HG03045 (cell line): ENCODE measurements at regions not wholly inside any gene's neighbourhood (a gene's known extent, or its start where the extent isn't known, plus 50 kb on each side); places are given as distances from the start of the nearest gene placed in this dataset.

Source experiments
- ATAC-seq: cut with Tn5 transposase; IDR thresholded peaks from one replicate; pipeline ENCODE4 v1.9.1; 2021; ENCODE audit warnings: mild to moderate bottlenecking, moderate library complexity; ENCODE audit not compliant: unreplicated experiment

DNA sequence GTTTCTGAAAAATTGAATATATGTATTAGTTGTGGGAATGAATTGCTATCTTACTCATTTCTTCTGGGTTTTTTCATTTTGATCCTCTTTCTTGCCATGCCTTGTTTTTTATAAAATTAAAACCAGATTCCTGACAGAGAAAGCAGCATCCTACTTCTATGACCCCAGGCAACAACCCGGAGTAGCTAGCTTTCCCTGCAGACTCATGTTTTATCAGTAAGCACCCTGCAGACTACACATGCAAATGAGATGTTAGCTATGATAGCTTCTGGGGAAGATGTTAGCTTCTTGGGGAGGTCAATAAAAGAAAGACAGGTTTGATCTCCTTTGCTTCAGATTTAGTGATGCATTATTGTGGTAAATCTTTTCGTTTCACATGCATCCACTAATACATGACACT, 1598.6 kb downstream of the SLITRK5 start:
- no peak for ATAC-seq

DNA sequence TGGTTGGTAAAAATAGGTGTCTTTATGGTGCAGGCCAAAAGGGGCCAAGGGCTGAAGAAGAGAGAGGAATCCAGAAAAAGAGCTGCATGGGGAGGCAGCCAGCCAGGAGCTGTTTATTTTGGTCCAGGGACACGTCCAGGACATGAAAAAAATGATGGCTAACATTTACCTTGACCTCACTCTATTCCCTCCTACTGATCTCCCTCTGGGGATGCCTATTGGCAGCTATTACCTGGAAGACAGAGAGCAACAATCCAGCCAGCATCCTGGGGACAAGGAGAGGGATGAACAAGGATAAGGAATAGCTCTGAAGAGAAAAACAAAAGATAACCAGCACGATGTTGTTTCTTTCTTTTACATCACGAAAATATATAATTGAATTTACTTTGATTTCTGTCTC, 1599.6 kb downstream of the SLITRK5 start:
- no peak for ATAC-seq

DNA sequence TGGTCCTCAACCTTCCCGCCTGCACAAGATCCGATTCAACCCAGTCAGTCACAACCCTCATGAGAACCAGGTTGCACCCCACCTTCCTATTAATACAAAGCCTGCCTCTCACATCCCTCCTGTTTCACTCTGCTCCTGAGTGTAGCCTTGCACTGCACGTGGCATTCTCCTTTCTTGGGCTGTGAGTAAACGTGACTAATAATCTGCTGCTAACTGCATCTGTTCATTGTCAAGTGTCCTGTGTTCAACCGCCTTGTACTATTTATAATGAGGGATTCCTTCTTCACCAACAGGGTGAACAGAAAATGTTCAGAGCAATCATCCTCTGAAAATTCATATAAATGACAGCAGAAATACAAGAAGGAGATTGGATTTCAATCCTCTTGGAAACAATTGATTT, 1608.2 kb downstream of the SLITRK5 start:
- no peak for ATAC-seq

DNA sequence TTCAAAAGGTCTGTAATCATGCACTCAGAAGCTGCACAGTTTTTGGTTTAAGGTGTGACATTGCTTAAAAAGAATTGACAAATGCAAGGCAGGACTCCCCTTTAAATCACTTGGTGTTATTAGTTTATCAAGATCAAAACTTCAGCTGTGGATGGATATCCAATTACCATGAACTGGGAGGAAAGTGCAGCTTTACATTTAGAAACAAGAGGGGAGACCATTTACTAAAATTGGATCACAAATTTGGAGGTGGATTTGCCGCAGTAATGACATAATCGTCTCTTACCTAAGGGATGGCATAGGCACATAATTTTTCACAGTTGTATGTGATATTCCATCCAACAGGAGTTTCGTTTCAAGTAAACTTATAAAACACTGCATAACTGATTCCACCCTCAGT, 1610.2 kb downstream of the SLITRK5 start:
- ATAC-seq: no peak

DNA sequence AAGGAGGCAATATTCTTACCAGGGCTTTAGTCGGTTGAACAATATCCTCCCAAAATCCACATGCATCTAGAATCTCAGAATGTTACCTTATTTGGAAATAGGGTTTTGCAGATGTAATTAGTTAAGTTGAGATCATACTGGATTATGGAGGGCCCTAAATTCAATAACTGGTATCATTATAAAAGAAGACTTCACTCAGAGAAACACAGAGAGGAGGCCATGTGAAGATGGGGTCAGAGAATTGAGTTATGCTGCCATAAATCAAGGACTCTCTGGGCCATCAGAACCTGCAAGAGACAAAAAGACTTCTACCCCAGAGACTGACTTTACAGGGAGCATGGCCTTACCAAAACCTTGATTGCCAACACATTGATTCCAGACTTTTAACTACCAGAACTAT, 1611.1 kb downstream of the SLITRK5 start:
- no peak for ATAC-seq

DNA sequence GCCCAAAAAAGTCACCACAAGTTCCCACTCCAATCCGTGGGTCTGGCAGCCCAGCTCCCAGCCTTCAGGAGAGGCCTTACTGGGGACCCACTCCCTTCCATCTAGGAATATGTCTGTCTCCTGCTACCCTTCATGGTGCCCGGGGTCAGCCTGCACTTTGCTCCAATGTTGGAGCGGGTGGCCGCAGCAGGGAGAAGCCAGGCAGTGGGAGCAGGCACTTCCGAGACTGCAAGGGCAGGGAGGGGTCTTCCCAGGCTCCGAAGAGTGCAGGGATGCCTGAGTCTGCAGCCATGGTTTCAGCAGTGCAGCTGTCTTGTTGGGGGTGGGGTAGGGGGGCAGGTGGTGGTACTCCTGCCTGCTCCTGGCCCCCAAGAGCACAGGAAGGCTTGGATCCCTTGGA, 1616.2 kb downstream of the SLITRK5 start:
- no peak for ATAC-seq

DNA sequence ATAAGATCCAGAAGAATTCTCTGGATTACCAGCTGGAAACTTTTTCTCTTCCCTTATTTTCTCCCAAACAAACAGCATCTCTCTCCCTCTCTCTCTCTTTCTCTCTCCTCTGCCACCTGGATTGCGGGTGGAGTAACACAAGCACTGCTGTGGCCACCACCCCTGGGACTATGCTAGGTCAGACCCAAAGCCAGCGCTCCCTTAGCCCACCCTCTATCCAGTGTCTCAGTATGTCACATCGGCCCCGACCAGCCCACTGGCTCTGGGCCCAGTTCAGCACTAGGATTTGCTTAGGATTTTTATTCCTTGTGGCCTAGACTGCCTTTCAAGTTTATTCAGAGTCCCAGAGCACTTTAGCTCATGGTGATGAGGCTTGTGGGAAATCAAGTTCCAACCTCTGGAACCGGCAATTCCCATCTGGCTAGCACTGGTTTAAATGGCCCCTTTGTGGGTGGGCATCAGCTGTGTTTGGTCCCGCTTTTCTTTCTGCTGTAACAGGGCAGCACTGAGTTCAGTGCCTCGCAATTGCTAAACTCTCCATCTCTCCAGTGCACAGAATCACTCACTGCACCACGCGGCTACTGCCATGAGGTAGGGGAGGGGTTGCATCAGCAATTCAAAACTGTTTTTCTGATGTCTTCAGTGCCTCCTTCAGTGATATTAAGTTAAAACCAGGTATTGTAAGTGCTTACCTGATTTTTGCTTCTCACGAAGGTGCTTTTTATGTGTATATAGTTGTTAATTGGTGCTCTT, 1623.1 kb downstream of the SLITRK5 start:
- no peak for ATAC-seq

DNA sequence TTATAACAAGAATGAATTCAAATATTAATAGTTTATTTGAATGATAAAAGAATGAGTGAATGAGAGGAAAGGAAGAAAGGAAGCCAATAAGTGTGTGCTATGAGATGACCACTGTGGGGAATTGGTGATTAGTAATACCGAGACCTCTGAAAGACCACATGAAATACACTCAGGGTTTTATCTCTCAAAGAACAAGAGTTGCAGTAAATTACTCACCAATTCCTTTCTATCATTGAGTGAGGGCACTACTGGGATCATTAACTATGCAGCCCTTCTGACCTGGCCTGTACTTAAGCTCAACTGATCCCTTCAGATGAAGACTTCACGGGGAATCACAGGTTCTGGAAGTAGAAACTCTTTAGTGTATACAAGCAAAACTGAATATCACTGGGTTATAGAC, 1636.1 kb downstream of the SLITRK5 start:
- ATAC-seq: no peak

DNA sequence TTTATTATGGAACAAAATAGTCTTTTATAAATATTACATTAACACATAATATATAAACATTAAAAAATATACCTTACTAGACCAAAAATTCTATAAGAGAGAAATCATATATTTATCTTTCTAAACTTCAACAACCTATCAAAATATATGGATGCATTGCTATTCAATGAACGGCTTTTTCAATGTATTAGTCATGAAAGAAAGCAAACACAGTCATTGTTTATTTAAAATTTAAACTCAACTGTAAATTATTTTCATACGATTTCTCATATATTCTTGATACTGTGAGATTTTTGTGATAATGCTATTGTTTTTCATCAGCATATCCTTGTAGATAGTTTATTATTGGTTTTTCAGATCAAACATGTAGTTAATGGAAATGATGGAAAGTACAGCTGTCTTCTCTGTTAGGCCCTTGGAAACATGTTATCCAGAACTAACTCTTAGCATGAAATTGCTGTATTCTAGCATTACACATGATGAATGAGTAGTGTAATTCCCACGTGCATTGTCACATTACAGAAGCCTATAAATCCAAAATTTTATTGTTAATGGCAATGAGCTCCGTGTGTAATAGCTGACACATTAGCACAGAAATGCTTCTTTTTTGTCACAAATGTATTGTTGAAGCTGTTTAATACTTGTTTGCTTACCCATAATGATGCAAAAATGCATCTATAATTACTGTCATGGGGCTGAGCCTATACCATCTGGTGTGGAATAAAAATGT, 1639.9 kb downstream of the SLITRK5 start:
- no peak for ATAC-seq

DNA sequence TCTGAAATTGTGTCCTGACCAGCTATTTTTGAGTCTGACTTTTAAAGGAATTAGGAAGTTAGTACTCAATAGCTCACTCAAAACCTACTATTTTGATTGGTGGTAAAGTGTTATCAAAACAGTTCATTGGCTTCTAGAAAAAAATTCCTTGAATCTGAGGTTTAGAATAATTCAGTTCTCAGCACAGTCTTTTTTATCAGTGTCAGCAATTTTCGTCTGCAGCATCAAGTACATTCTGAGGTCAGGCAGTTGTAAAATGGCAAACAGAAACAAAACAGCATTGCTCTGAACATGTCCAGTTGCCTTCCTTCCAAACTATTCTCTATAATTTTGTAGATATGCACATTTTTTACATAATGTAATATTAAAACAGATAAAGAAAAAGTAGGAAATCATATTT, 1644.1 kb downstream of the SLITRK5 start:
- ATAC-seq: no peak

DNA sequence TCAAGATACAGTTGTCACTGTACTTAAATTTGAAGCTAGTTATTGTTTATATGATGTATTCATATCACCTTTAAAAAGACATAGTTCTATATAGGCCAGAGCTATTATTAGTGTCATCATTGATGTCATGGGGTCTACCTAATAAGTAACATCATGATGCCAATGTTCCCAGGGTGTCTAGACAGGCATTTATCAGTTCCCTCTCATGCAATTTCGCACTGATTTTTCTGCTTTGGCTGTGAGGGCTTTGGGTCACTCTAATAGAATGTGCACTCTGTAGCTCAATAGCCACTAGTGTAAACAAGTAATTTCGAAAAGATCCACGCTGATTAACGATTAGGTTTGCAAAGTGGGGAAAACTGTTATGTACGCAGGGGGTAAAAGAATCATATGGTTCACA, 1651.3 kb downstream of the SLITRK5 start:
- no peak for ATAC-seq

DNA sequence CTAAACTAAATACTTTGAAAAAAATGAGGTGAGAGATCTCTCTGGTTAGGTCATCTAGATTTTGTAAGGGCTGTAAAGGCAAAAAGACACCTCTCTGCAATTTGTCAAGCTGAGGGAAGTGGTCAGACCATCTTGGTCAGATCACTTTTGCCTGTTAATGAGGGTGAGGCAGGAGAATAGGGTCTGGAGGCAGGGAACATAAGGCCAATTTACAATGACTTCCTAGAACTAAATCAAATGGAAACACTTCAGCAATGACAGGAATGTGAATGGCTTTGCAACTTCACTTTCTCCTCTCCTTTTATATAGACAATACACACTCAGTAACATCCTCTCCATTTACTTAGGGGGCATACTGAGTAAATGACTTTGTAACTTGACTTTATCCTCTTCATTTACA, 1653.4 kb downstream of the SLITRK5 start:
- ATAC-seq: no peak

DNA sequence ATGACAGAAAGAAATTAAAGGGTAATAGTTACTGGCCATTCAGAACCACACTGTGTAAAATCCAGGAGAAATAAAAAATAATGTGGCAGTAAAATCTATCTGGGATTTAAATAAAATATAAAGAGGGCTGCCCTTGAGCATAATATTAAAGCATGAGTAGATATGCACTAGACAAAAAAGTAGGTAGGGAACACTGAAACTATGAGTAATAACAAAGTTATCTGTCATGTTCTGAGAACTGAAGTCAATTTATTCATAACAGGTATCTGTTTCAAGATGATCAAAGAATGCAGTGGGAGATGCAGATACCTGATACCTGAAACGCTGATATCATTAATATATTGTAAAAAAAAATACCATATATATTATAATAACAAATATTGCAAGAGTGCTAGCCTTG, 1672.0 kb downstream of the SLITRK5 start:
- no peak for ATAC-seq

DNA sequence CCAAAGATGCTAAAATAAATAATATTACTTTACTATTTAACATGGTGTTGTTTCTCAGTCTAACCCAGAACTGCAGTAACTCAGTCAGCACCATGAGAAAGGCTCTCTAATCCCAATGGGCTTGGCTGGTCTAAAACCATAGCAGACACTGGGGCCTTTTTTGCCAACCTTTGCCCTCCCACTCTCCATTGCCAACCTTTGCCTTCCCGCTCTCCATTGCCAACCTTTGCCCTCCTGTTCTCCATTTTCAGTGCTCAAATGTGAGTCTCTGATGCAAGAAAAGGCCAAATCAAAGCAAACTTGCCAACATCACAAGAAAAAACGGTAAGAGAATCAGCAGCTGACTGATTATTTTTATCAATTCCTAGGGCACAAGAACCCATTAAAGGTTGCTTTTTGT, 1681.2 kb downstream of the SLITRK5 start:
- ATAC-seq: no peak

DNA sequence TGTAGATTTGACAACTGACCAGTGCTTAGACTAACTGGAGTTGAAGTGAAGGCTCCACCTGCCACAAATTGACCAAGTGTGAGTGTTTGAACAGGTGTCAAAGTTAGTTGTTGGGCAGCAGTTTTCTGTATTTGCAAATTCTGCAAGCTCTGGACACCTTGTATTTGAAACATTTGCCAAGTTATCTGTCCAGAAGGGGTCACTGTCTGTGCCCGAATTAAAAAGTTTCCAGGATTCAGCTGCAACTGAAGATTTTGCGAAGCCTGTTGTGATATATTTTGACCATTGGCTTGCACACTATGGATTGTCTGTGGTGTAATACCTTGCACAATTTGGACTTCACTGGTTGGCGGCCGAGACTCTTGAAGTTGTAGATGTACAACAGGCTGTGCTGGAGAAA, 1690.7 kb downstream of the SLITRK5 start:
- no peak for ATAC-seq

DNA sequence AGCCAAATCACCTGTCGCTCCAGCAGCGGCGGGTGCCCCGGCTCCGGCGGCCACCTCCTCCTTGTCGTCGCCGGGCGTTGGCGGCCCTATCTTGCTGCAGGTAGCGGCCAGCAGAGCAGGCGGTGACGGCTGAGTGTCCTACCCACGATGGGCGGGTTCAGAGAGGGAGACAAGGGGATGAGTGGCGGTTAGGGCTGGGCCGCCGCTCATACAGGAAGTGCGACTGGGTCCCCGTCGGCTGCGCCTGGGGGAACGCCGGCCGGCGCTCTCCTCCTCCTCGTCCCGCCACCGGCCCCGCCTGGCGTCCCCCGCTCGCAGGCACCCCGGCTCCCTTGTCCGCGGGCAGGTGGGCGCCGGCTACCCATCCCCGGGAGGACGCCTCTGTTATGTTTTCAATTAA, 1692.0 kb downstream of the SLITRK5 start:
- ATAC-seq: no peak

DNA sequence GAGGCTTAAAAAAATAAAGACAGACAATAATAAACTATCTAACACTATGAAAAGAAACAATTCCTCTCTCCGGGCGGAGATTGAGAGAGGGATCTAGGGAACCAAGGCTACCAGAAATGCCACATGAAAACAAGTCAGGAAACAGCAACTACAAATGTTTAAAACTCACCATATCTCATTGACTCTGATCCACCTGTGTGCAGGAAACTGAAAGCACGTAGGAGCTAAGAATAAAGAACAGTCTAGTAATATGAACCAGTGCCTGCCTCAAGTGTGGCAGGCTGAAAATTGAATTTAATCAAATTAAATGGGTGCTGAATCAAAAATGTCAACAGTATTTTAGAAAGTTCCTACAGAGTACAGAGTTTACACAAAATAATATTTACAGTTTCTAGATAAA, 1701.0 kb downstream of the SLITRK5 start:
- no peak for ATAC-seq

DNA sequence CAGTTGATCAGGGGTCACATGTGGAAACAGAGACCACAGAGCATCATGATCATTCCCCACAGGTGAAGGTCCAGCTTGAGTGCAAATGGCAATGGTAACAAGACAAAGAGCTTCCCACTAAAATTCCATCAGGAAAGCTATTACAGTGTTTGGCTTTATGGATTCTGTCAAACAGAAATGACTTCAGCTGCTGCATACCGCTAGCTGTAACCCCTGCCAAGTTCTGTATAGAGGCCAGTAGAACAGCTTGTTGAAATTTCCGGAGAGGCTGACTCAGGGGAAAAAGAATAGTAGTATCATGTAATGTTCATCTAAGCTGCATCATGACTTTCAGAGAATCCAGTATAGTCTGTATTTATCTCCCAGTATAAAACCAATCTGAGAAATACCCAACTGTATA, 1704.7 kb downstream of the SLITRK5 start:
- ATAC-seq: no peak

DNA sequence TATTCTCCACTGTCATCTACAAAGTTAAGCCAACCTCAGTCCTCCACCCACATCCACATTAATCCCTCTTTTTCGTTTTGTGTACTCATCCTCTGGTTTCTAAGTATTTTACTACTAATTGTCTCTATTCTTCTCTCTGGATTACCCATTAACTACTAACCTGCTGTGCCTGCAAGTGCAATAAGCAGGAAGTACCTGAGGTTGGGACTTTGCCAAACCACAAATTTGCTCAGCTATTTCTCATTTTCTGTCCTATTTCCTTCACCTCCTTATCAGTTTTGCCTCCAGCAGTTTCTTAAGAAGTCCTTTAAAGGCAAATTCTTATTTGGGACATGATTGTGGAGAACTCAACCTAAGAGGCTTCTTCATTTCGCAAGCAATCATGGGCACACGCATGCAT, 1708.9 kb downstream of the SLITRK5 start:
- ATAC-seq: no peak

DNA sequence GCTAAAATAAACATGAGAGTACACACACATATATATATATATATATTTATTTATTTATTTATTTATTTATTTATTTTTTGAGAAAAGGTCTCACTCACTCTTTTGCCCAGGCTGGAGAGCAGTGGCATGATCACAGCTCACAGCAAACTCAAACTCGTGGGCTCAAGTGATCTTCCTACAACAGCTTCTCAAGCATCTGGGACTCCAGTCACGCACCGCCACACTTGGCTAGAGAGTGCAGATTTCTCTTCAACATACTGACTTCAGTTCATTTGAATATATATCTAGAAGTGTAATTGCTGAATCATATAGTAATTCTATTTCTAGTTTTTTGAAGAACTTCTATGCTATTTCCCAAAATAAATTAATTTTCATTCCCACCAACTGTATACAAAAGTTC, 1711.8 kb downstream of the SLITRK5 start:
- ATAC-seq: no peak

DNA sequence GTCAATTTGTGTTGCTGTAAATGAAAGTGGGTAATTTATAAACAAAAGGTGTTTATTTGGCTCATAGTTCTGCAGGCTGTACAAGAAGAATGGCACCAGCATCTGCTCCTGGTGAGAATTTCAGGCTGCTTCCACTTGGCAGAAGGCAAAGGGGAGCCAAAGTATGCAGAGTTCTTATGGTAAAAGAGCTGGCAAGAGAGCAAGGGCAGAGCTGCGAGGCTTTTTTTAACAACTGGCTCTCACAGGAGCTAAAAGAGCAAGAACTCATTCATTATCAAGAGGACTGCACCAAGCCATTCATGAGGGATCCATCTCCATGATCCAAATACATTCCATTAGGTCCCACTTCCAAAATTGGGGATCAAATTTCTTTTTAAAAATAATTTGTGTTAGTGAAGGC, 1712.7 kb downstream of the SLITRK5 start:
- no peak for ATAC-seq

DNA sequence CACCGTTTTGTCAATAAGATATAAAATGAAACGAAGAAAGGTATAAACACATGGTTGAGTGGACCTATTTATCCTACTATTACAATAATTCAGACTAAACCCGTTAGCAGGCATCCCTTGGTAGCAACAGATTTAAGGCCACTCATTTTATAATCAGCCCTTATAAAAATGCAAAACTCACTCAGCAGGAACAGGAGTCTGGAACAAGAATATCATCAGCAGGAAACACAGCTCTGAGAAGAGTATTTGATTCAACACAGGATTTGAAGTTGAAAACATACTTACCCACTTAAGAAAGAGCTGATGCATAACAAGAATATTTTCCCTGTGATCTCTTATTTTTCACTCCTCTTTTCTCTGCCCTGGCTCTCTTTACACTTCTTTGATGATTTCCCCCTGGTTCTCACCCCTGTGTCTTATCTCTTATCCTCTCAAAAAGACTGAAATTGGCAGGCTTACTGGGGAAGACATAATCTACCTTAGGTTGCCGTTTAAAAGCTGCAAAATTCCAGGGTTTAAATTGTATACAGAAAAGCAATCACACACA, 1722.7 kb downstream of the SLITRK5 start:
- no peak for ATAC-seq
